Liver (tissue), 8 donors: ENCODE measurements at regions not wholly inside any gene's neighbourhood (a gene's known extent, or its start where the extent isn't known, plus 50 kb on each side); places are given as distances from the start of the nearest gene placed in this dataset.

ENCODE experiments used
- DNase-seq: peaks from one replicate; pipeline ENCODE4 v3.0.0-alpha.2; 2017; ENCODE audit warnings: low spot score
- H3K27ac ChIP-seq, 2 donors: one replicate each; pipeline ENCODE4 v1.7.0; 2013; ENCODE audit warnings: inconsistent platforms in 2 of 2, low read length in 2 of 2, control low read depth in 1 of 2, low read depth in 1 of 2, mild to moderate bottlenecking in 1 of 2
- H3K27me3 ChIP-seq, 4 donors: one replicate each; pipeline versions ENCODE4 v1.6.1 to v1.7.0; 2013; ENCODE audit warnings: low read length in 3 of 4, inconsistent platforms in 1 of 4, mild to moderate bottlenecking in 1 of 4, moderate library complexity in 1 of 4; ENCODE audit not compliant: control insufficient read depth in 4 of 4, insufficient read depth in 4 of 4
- H3K36me3 ChIP-seq, 4 donors: one replicate each; pipeline versions ENCODE4 v1.6.1 to v1.7.0; 2013; ENCODE audit warnings: low read length in 3 of 4, mild to moderate bottlenecking in 3 of 4, low read depth in 1 of 4, moderate library complexity in 1 of 4; ENCODE audit not compliant: control insufficient read depth in 4 of 4, insufficient read depth in 3 of 4
- H3K4me1 ChIP-seq, 4 donors: one replicate each; pipeline versions ENCODE4 v1.6.1 to v1.7.0; 2013; ENCODE audit warnings: low read length in 3 of 4, mild to moderate bottlenecking in 3 of 4, moderate library complexity in 1 of 4; ENCODE audit not compliant: control insufficient read depth in 4 of 4, insufficient read depth in 4 of 4
- H3K4me3 ChIP-seq, 3 donors: one replicate each; pipeline versions ENCODE4 v1.6.1 to v1.7.0; 2013; ENCODE audit warnings: low read length in 3 of 3, control low read depth in 1 of 3, low read depth in 1 of 3, mild to moderate bottlenecking in 1 of 3
- H3K9ac ChIP-seq, 2 donors: one replicate each; pipeline ENCODE4 v1.7.0; 2013; ENCODE audit warnings: low read length in 2 of 2, mild to moderate bottlenecking in 2 of 2, moderate library complexity in 2 of 2, control low read depth in 1 of 2, low read depth in 1 of 2
- H3K9me3 ChIP-seq, 4 donors: one replicate each; pipeline versions ENCODE4 v1.6.1 to v1.7.0; 2013; ENCODE audit warnings: low read length in 3 of 4; ENCODE audit not compliant: control insufficient read depth in 4 of 4
- EGR1 ChIP-seq, 2 donors: IDR thresholded peaks; 2 replicates each; pipeline ENCODE4 v1.6.1; 2016 to 2018; ENCODE audit warnings: antibody characterized with exemption in 2 of 2, low read depth in 2 of 2
- FOXA2 ChIP-seq: IDR thresholded peaks from 2 replicates; pipeline ENCODE4 v1.6.1; 2016; ENCODE audit warnings: antibody characterized with exemption
- GABPA ChIP-seq, 2 donors: IDR thresholded peaks in 1 of 2; conservative IDR thresholded peaks in 1 of 2; 2 replicates each; pipeline ENCODE4 v1.6.1; 2016; ENCODE audit warnings: antibody characterized with exemption in 2 of 2, mild to moderate bottlenecking in 1 of 2, moderate library complexity in 1 of 2
- HNF4A ChIP-seq, 2 donors: conservative IDR thresholded peaks; 2 replicates each; pipeline ENCODE4 v1.6.1; 2016; ENCODE audit warnings: antibody characterized with exemption in 2 of 2, mild to moderate bottlenecking in 2 of 2
- HNF4G ChIP-seq: IDR thresholded peaks from 2 replicates; pipeline ENCODE4 v1.6.1; 2016; ENCODE audit warnings: antibody characterized with exemption
- JUND ChIP-seq, 2 donors: IDR thresholded peaks; 2 replicates each; pipeline ENCODE4 v1.6.1; 2016; ENCODE audit warnings: antibody characterized with exemption in 2 of 2
- NR2F2 ChIP-seq: IDR thresholded peaks from 2 replicates; pipeline ENCODE4 v1.6.1; 2016; ENCODE audit warnings: antibody characterized with exemption
- RAD21 ChIP-seq, 2 donors: IDR thresholded peaks; 2 replicates each; pipeline ENCODE4 v1.6.1; 2016; ENCODE audit warnings: antibody characterized with exemption in 2 of 2, mild to moderate bottlenecking in 2 of 2
- SP1 ChIP-seq: IDR thresholded peaks from 2 replicates; pipeline ENCODE4 v1.6.1; 2018; ENCODE audit warnings: antibody characterized with exemption, mild to moderate bottlenecking
- YY1 ChIP-seq: IDR thresholded peaks from 2 replicates; pipeline ENCODE4 v1.6.1; 2016; ENCODE audit warnings: antibody characterized with exemption, mild to moderate bottlenecking
- WGBS: extraction: QIAGEN DNeasy Blood & Tissue Kit; methylation state at CpG from one replicate; pipeline ENCODE4 v1.1.7; 2013; 5-methylcytosine and 5-hydroxymethylcytosine counted together
- TF ChIP-seq, protein P1 (sequence below): IDR thresholded peaks from 2 replicates; pipeline ENCODE4 v1.6.1; 2016; ENCODE audit warnings: antibody characterized with exemption, mild to moderate bottlenecking
- TF ChIP-seq, protein P2 (sequence below): fragments of 150-350 bp; IDR thresholded peaks from 2 replicates; pipeline ENCODE4 v1.5.1; 2017; ENCODE audit warnings: improper control_type of control experiment, low read depth, low read length; ENCODE audit not compliant: missing input control
- TF ChIP-seq, protein P3 (sequence below): IDR thresholded peaks from 2 replicates; pipeline ENCODE4 v1.6.1; 2016; ENCODE audit warnings: antibody characterized with exemption
- TF ChIP-seq, protein P4 (sequence below): IDR thresholded peaks from 2 replicates; pipeline ENCODE4 v1.6.1; 2016; ENCODE audit warnings: antibody characterized with exemption
- TF ChIP-seq, protein P5 (sequence below): IDR thresholded peaks from 2 replicates; pipeline ENCODE4 v1.6.1; 2016; ENCODE audit warnings: antibody characterized with exemption
- donor health status: healthy.
- donor health status: healthy.
- donor health status: healthy.
- donor health status: healthy.
- donor health status: healthy.

DNA sequence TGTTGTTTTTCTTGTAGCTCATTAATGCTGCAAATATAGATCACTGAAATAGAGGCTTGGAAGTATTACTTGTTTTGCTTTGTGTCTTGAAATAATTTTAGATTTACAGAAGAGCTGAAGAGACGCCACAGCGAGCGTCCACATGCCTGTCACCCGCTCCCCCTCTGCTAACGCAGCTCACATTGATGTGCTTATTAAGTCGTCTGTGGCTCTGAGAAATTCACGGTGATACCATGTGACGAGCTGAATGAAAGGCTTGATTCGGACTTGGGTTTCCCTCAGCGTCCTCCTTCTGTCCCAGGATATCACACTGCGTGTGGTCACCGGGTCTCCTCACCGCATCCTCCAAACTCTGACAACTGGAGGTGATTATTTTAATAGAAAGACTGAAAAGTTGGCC is 365.4 kb downstream of the BRD1 start:
- TF ChIP-seq, protein P1, sequence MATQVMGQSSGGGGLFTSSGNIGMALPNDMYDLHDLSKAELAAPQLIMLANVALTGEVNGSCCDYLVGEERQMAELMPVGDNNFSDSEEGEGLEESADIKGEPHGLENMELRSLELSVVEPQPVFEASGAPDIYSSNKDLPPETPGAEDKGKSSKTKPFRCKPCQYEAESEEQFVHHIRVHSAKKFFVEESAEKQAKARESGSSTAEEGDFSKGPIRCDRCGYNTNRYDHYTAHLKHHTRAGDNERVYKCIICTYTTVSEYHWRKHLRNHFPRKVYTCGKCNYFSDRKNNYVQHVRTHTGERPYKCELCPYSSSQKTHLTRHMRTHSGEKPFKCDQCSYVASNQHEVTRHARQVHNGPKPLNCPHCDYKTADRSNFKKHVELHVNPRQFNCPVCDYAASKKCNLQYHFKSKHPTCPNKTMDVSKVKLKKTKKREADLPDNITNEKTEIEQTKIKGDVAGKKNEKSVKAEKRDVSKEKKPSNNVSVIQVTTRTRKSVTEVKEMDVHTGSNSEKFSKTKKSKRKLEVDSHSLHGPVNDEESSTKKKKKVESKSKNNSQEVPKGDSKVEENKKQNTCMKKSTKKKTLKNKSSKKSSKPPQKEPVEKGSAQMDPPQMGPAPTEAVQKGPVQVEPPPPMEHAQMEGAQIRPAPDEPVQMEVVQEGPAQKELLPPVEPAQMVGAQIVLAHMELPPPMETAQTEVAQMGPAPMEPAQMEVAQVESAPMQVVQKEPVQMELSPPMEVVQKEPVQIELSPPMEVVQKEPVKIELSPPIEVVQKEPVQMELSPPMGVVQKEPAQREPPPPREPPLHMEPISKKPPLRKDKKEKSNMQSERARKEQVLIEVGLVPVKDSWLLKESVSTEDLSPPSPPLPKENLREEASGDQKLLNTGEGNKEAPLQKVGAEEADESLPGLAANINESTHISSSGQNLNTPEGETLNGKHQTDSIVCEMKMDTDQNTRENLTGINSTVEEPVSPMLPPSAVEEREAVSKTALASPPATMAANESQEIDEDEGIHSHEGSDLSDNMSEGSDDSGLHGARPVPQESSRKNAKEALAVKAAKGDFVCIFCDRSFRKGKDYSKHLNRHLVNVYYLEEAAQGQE: no peak
- TF ChIP-seq, protein P2, sequence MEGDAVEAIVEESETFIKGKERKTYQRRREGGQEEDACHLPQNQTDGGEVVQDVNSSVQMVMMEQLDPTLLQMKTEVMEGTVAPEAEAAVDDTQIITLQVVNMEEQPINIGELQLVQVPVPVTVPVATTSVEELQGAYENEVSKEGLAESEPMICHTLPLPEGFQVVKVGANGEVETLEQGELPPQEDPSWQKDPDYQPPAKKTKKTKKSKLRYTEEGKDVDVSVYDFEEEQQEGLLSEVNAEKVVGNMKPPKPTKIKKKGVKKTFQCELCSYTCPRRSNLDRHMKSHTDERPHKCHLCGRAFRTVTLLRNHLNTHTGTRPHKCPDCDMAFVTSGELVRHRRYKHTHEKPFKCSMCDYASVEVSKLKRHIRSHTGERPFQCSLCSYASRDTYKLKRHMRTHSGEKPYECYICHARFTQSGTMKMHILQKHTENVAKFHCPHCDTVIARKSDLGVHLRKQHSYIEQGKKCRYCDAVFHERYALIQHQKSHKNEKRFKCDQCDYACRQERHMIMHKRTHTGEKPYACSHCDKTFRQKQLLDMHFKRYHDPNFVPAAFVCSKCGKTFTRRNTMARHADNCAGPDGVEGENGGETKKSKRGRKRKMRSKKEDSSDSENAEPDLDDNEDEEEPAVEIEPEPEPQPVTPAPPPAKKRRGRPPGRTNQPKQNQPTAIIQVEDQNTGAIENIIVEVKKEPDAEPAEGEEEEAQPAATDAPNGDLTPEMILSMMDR: no peak
- TF ChIP-seq JUND (IDR thresholded peaks at IDR 0.05) (no peak), NR2F2 (no peak), FOXA2 (no peak), GABPA (IDR thresholded peaks at IDR 0.05 in 1 of 2, conservative IDR thresholded peaks at IDR 0.05 in 1 of 2) (no peak), HNF4G (no peak), EGR1 (IDR thresholded peaks at IDR 0.05; ENCODE audit: low read depth in 2 of 2) (no peak), YY1 (no peak), RAD21 (IDR thresholded peaks at IDR 0.05) (no peak)
- TF ChIP-seq, protein P3, sequence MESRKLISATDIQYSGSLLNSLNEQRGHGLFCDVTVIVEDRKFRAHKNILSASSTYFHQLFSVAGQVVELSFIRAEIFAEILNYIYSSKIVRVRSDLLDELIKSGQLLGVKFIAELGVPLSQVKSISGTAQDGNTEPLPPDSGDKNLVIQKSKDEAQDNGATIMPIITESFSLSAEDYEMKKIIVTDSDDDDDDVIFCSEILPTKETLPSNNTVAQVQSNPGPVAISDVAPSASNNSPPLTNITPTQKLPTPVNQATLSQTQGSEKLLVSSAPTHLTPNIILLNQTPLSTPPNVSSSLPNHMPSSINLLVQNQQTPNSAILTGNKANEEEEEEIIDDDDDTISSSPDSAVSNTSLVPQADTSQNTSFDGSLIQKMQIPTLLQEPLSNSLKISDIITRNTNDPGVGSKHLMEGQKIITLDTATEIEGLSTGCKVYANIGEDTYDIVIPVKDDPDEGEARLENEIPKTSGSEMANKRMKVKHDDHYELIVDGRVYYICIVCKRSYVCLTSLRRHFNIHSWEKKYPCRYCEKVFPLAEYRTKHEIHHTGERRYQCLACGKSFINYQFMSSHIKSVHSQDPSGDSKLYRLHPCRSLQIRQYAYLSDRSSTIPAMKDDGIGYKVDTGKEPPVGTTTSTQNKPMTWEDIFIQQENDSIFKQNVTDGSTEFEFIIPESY: no peak
- TF ChIP-seq, protein P4, sequence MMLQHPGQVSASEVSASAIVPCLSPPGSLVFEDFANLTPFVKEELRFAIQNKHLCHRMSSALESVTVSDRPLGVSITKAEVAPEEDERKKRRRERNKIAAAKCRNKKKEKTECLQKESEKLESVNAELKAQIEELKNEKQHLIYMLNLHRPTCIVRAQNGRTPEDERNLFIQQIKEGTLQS: no peak
- TF ChIP-seq, protein P5, sequence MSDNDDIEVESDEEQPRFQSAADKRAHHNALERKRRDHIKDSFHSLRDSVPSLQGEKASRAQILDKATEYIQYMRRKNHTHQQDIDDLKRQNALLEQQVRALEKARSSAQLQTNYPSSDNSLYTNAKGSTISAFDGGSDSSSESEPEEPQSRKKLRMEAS: no peak
- no peaks in the 10 kb centered on the region for H3K4me1 ChIP-seq
- no peak overlapping the region for H3K4me3 ChIP-seq
- no peak for DNase-seq
- H3K36me3 ChIP-seq: no peaks in the 10 kb centered on the region
- peaks cover 0 to 4% (median 0%) of the 10 kb centered on the region in 4 donors for H3K27me3 ChIP-seq
- WGBS: 78% methylated on average over 13 of the region's 13 CpGs
- no peak overlapping the region for H3K27ac ChIP-seq
- H3K9ac ChIP-seq: no peak overlapping the region
- no peaks in the 10 kb centered on the region for H3K9me3 ChIP-seq

DNA sequence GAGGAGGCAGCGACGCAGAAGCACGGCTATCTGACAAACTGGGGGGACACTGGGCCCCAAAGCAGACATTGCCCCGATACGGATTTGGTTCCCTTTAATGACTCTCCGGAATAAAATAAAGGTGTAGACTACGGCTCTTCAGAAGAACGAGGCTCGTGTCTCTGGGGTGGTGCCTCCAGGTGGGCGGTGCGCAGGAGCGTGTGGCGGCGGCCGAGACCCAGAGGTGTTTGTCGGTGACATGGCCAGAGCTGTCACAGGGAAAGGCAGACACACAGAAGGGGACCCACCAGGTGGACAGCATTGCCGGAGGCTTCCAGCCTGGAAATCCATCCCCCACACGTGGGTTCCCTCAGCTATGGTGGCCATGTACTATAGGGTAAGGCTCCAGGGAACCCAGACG is 366.0 kb downstream of the BRD1 start:
- no peaks in the 10 kb centered on the region for H3K9me3 ChIP-seq
- H3K27ac ChIP-seq: no peak overlapping the region
- WGBS: 82% methylated on average over 19 of the region's 19 CpGs
- H3K9ac ChIP-seq: no peak overlapping the region
- no peaks in the 10 kb centered on the region for H3K36me3 ChIP-seq
- no peak for TF ChIP-seq YY1
- no peak for TF ChIP-seq NR2F2
- no peak for TF ChIP-seq SP1
- no peak for TF ChIP-seq GABPA (IDR thresholded peaks at IDR 0.05 in 1 of 2, conservative IDR thresholded peaks at IDR 0.05 in 1 of 2)
- no peak for TF ChIP-seq HNF4A (conservative IDR thresholded peaks at IDR 0.05)
- H3K27me3 ChIP-seq: peaks cover 0 to 4% (median 0%) of the 10 kb centered on the region in 4 donors
- no peak overlapping the region for H3K4me3 ChIP-seq
- DNase-seq: no peak
- H3K4me1 ChIP-seq: no peaks in the 10 kb centered on the region
